ENCODE measurements at regions not wholly inside any gene's neighbourhood (a gene's known extent, or its start where the extent isn't known, plus 50 kb on each side); places are given as distances from the start of the nearest gene placed in this dataset.
"Not testable (repeated sequence)": the region's sequence is repeated elsewhere in the genome, so short reads cannot be mapped to it uniquely, and the experiment has no call there.

DNA sequence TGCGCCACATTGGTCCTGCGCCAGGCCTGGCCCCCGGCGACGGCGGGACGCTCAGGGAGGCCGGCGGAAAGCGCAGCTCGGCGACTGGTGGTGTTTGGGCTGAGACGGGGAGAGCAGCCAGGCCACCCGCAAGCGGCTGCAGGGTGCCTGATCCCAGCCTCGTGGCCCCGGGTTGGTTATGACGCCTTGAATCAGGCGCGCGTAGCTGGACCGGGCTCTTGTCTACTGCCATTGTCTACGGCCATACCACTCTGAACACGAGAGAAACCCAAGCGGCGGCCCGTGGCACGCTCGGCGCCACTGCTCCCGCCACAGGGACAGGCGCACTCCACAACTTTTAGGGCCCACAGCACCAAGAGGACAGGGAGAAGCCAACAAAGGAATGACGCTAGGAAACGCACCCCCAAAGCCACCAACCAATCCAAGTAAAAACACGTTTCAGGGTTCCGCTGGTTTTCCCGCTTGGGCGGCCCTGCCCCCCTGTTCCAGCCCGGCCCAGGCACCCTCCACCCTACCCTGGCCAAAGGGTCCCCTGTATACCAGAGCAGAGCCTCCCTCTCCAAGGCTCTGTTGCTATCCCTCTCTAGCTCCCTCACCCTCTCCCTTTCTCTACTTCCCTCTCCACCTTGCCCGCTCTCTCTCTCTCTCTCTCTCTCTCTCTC lies 1849.3 kb upstream of the DEFB115 start:
- no peak for DNase-seq (ENCODE audit: low read depth, low spot score)
- ATAC-seq: no peak
- in situ Hi-C loops (cut with HindIII; ENCODE audit: low pct_unique_long_range_greater_than_20kb, low sequenced_read_pairs) (no loop called here), intact Hi-C loops (cut with micrococcal nuclease; ENCODE audit: unreplicated experiment) (no loop called here)
- TF ChIP-seq, protein P1, sequence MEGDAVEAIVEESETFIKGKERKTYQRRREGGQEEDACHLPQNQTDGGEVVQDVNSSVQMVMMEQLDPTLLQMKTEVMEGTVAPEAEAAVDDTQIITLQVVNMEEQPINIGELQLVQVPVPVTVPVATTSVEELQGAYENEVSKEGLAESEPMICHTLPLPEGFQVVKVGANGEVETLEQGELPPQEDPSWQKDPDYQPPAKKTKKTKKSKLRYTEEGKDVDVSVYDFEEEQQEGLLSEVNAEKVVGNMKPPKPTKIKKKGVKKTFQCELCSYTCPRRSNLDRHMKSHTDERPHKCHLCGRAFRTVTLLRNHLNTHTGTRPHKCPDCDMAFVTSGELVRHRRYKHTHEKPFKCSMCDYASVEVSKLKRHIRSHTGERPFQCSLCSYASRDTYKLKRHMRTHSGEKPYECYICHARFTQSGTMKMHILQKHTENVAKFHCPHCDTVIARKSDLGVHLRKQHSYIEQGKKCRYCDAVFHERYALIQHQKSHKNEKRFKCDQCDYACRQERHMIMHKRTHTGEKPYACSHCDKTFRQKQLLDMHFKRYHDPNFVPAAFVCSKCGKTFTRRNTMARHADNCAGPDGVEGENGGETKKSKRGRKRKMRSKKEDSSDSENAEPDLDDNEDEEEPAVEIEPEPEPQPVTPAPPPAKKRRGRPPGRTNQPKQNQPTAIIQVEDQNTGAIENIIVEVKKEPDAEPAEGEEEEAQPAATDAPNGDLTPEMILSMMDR (IDR thresholded peaks at IDR 0.05): no peak
- TF ChIP-seq SIN3A (IDR thresholded peaks at IDR 0.05; ENCODE audit: borderline replicate concordance, insufficient read depth, low read depth, low read length) (no peak), POLR2AphosphoS5 (IDR thresholded peaks at IDR 0.05; ENCODE audit: low read depth, low read length) (no peak), TCF7L2 (IDR thresholded peaks at IDR 0.05; ENCODE audit: low read depth, low read length) (no peak)
- TF ChIP-seq, protein P2, sequence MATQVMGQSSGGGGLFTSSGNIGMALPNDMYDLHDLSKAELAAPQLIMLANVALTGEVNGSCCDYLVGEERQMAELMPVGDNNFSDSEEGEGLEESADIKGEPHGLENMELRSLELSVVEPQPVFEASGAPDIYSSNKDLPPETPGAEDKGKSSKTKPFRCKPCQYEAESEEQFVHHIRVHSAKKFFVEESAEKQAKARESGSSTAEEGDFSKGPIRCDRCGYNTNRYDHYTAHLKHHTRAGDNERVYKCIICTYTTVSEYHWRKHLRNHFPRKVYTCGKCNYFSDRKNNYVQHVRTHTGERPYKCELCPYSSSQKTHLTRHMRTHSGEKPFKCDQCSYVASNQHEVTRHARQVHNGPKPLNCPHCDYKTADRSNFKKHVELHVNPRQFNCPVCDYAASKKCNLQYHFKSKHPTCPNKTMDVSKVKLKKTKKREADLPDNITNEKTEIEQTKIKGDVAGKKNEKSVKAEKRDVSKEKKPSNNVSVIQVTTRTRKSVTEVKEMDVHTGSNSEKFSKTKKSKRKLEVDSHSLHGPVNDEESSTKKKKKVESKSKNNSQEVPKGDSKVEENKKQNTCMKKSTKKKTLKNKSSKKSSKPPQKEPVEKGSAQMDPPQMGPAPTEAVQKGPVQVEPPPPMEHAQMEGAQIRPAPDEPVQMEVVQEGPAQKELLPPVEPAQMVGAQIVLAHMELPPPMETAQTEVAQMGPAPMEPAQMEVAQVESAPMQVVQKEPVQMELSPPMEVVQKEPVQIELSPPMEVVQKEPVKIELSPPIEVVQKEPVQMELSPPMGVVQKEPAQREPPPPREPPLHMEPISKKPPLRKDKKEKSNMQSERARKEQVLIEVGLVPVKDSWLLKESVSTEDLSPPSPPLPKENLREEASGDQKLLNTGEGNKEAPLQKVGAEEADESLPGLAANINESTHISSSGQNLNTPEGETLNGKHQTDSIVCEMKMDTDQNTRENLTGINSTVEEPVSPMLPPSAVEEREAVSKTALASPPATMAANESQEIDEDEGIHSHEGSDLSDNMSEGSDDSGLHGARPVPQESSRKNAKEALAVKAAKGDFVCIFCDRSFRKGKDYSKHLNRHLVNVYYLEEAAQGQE (IDR thresholded peaks at IDR 0.05; ENCODE audit: insufficient read depth in 1 of 2, low read depth in 2 of 2, low read length in 1 of 2): no peak
- Histone ChIP-seq H3K36me3 (ENCODE audit: control insufficient read depth, insufficient read depth, low read length) (no peaks in the 10 kb centered on the region), H3K4me1 (ENCODE audit: control insufficient read depth, insufficient read depth, low read length) (no peaks in the 10 kb centered on the region), H3K27ac (ENCODE audit: low read length) (no peak overlapping the region), H3K27me3 (ENCODE audit: control insufficient read depth, insufficient read depth, low read length) (no peaks in the 10 kb centered on the region), H3K4me3 (ENCODE audit: low read depth in 2 of 2, low read length in 2 of 2) (no peak overlapping the region), H3K9me3 (ENCODE audit: control insufficient read depth, insufficient read depth, low read depth, low read length) (no peaks in the 10 kb centered on the region)
- CTCF ChIA-PET: no interaction called here
- BruUV-seq (replicated peaks): no TSS peak
- POLR2A ChIA-PET: no interaction called here

DNA sequence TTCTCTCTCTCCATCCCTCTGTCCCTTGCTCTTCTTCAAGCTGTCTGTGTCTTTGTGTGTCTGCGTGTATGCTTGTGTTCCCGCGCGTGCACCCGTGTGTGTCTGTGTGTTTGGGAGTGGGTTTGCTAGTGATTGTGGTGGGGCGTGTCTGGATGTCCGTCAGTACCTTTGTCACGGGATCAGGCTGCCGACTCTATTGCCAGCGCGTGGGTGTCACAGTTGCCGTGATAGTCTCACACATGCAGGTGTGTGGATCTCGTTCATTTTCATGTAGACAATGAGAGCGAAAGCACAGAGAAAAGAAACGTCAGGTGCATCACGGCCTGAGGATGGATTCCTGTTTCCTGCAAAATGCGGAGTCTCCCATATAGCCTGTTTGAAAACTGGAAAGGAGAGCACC lies 1848.8 kb upstream of the DEFB115 start:
- DNase-seq (ENCODE audit: low read depth, low spot score); H3K9me3 ChIP-seq (ENCODE audit: control insufficient read depth, insufficient read depth, low read depth, low read length); H3K27me3 ChIP-seq (ENCODE audit: control insufficient read depth, insufficient read depth, low read length); CTCF ChIA-PET; H3K36me3 ChIP-seq (ENCODE audit: control insufficient read depth, insufficient read depth, low read length); H3K4me1 ChIP-seq (ENCODE audit: control insufficient read depth, insufficient read depth, low read length); POLR2A ChIA-PET; H3K27ac ChIP-seq (ENCODE audit: low read length); ATAC-seq; in situ Hi-C loops (cut with HindIII; ENCODE audit: low pct_unique_long_range_greater_than_20kb, low sequenced_read_pairs); H3K4me3 ChIP-seq (ENCODE audit: low read depth in 2 of 2, low read length in 2 of 2); BruUV-seq (replicated peaks); intact Hi-C loops (cut with micrococcal nuclease; ENCODE audit: unreplicated experiment): not testable (repeated sequence)

DNA sequence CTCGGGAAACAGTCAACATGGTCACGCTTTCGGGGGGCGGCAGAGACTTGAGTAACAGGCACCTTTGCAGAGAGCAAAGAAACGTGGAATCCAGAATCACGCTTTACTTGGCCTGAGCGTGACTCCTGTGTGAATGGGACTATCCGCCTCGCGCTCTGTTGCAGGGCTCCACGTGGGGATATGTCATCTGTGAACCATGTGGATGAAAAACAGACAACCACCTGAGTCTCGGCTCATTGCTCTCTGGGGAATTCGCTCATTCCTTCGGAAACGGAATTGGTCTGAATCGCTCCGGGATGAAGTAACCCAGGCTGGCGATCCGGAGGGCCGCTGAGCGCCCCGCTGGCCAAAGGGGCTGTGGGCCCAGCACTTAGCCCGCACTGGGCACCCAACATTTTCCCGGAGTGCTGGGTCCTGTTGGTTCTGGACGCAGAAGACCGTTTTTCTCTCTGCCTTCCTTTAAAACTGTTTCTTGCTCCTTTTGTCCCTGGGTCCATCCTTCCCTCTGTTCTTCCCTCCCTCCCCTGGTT lies 1848.2 kb upstream of the DEFB115 start:
- H3K4me3 ChIP-seq (ENCODE audit: low read depth in 2 of 2, low read length in 2 of 2); DNase-seq (ENCODE audit: low read depth, low spot score); H3K4me1 ChIP-seq (ENCODE audit: control insufficient read depth, insufficient read depth, low read length); H3K27me3 ChIP-seq (ENCODE audit: control insufficient read depth, insufficient read depth, low read length); H3K9me3 ChIP-seq (ENCODE audit: control insufficient read depth, insufficient read depth, low read depth, low read length); ATAC-seq; POLR2A ChIA-PET; H3K27ac ChIP-seq (ENCODE audit: low read length); in situ Hi-C loops (cut with HindIII; ENCODE audit: low pct_unique_long_range_greater_than_20kb, low sequenced_read_pairs); BruUV-seq (replicated peaks); intact Hi-C loops (cut with micrococcal nuclease; ENCODE audit: unreplicated experiment); CTCF ChIA-PET; H3K36me3 ChIP-seq (ENCODE audit: control insufficient read depth, insufficient read depth, low read length): not testable (repeated sequence)
